Neural progenitor cell (in vitro differentiated cells): ENCODE measurements at regions not wholly inside any gene's neighbourhood (a gene's known extent, or its start where the extent isn't known, plus 50 kb on each side); places are given as distances from the start of the nearest gene placed in this dataset.

Experiments
- CTCF ChIP-seq: fragments of 200-600 bp; sonication (generic); IDR thresholded peaks from 2 replicates; pipeline ENCODE4 v1.5.1; 2017; ENCODE audit warnings: antibody characterized with exemption, mild to moderate bottlenecking
- EZH2 ChIP-seq: fragments of 200-600 bp; sonication (generic); IDR thresholded peaks from 2 replicates; pipeline ENCODE4 v1.6.1; 2017; ENCODE audit warnings: antibody characterized with exemption, mild to moderate bottlenecking, moderate library complexity

- TF ChIP-seq CTCF: no peak
- TF ChIP-seq EZH2: no peak
These were observed 396.6 kb upstream of the NBEA start for GRCh38 chr13:34545461-34545860.
